ENCODE measurements at regions not wholly inside any gene's neighbourhood (a gene's known extent, or its start where the extent isn't known, plus 50 kb on each side); places are given as distances from the start of the nearest gene placed in this dataset.

DNA sequence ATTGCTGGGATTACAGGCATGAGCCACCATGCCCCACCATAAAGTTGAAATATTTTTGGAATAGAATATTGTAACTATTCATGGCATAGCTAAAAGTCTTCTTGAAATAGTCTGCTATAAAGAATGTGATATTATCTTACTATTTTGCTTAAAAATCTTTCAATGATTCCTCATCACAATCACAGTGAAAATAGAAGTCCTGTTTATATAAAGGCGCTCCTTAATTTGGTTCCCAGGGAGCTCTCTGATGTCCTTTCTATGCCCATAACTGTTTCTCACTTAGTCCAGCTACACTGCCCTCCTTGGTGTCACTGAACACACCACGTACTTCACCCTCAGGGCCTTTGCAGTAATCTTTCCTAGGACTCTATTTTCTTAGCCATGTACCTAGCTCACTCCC, 331.7 kb upstream of the GIMD1 start:
- DNase-seq (ENCODE audit: low read depth) = no peak
- no peaks in the 10 kb centered on the region for H3K36me3 ChIP-seq (ENCODE audit: control insufficient read depth, insufficient read depth, low read length)
- TF ChIP-seq CTCF (IDR thresholded peaks at IDR 0.05; ENCODE audit: insufficient read depth, low read length, poor library complexity, severe bottlenecking) = no peak
- H3K27me3 ChIP-seq (ENCODE audit: control insufficient read depth, insufficient read depth, low read length) = no peaks in the 10 kb centered on the region
- no peak overlapping the region for H3K4me3 ChIP-seq (ENCODE audit: low read depth, low read length)

DNA sequence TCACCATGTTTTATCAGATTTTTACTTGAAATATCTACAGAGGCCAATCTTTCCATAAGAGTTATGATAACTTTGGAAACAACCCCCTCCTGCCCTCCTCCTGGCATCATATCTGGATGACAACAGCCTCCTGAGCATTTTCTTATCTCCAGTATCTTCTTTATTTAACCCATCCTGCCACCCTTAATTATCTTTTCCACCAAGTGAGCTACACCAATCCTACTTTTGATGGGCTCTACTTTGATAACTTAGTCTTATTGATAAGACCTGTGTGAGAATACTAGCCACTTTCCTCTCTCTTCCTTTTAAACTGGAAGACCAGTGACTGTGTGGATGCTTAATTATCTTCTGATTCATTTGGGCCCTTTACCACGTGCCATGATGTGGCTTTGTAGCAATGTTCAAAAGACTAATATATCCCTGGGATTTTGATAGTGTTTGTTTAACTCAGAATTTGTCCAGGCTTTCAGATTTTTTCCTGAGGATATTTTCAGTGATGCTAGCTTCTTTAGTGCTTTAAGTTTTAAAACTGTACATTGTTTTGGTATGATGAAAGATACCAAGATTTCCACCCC, 330.1 kb upstream of the GIMD1 start:
- no peak overlapping the region for H3K4me3 ChIP-seq (ENCODE audit: low read depth, low read length)
- H3K36me3 ChIP-seq (ENCODE audit: control insufficient read depth, insufficient read depth, low read length) = no peaks in the 10 kb centered on the region
- DNase-seq (ENCODE audit: low read depth) = no peak
- no peak for TF ChIP-seq CTCF (IDR thresholded peaks at IDR 0.05; ENCODE audit: insufficient read depth, low read length, poor library complexity, severe bottlenecking)
- no peaks in the 10 kb centered on the region for H3K27me3 ChIP-seq (ENCODE audit: control insufficient read depth, insufficient read depth, low read length)

DNA sequence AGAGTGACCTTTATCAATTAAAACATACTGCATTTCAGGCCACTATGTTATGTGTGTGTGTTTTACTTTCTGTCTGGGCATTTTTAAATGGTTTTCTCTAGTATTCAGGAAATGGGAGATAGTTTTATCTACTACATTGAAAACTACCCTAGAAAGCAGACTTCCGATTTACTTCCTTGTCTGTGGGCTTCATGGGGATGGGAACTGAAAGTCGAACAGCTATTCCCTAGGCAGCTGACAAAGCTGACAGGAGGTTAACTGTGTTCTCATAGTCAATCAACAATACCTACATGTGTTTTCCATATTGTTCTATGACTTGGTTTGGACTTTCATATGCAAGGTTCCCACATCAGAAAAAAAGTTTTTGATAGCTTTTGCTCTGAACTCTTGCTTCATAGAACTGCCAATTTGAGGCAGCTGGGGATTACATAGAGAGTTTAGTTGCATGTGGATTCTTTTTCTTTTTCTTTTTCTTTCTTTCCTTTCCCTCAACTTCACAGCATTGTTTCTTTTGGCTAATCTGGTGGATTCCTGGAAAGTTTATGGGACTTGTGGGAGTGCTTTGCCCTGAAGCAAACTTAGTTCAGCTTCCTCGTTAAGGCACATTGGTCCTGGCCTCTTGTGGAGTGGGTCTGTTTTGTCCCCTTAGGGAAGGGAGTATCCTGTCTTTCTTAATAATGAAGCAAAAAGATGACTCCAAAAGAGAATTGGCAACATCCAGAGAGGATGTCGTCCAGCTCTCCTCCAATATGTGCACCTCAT, 327.1 kb upstream of the GIMD1 start:
- Histone ChIP-seq H3K27me3 (ENCODE audit: control insufficient read depth, insufficient read depth, low read length) (no peaks in the 10 kb centered on the region), H3K36me3 (ENCODE audit: control insufficient read depth, insufficient read depth, low read length) (no peaks in the 10 kb centered on the region), H3K4me3 (ENCODE audit: low read depth, low read length) (no peak overlapping the region)
- TF ChIP-seq CTCF (IDR thresholded peaks at IDR 0.05; ENCODE audit: insufficient read depth, low read length, poor library complexity, severe bottlenecking) = no peak
- DNase-seq (ENCODE audit: low read depth) = no peak

GRCh38 chr4:106694232-106694631, 325.7 kb upstream of the GIMD1 start:
- no peak for TF ChIP-seq CTCF (IDR thresholded peaks at IDR 0.05; ENCODE audit: insufficient read depth, low read length, poor library complexity, severe bottlenecking)
- no peaks in the 10 kb centered on the region for H3K36me3 ChIP-seq (ENCODE audit: control insufficient read depth, insufficient read depth, low read length)
- no peaks in the 10 kb centered on the region for H3K27me3 ChIP-seq (ENCODE audit: control insufficient read depth, insufficient read depth, low read length)
- DNase-seq (ENCODE audit: low read depth) = no peak
- H3K4me3 ChIP-seq (ENCODE audit: low read depth, low read length) = no peak overlapping the region

DNA sequence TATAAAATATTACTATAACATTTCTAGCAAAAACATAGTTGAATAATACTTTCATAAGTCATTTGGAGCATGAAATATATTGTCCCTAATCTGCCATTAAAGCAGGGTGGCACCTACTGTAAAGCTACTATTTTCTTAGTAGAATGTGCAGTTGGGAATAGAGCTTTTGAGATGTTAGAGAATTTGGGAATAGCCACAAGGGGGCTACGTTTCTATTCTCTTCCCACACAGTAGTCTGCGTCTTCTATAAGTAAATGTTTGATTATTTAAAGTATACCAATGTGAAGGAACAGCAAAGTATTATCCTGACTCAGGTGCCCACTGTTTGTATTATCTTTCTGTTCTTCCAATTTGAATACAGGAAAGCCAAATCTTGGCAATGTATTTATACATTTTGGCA, 323.2 kb upstream of the GIMD1 start:
- H3K27me3 ChIP-seq (ENCODE audit: control insufficient read depth, insufficient read depth, low read length) = no peaks in the 10 kb centered on the region
- H3K4me3 ChIP-seq (ENCODE audit: low read depth, low read length) = no peak overlapping the region
- H3K36me3 ChIP-seq (ENCODE audit: control insufficient read depth, insufficient read depth, low read length) = no peaks in the 10 kb centered on the region
- no peak for DNase-seq (ENCODE audit: low read depth)
- no peak for TF ChIP-seq CTCF (IDR thresholded peaks at IDR 0.05; ENCODE audit: insufficient read depth, low read length, poor library complexity, severe bottlenecking)

DNA sequence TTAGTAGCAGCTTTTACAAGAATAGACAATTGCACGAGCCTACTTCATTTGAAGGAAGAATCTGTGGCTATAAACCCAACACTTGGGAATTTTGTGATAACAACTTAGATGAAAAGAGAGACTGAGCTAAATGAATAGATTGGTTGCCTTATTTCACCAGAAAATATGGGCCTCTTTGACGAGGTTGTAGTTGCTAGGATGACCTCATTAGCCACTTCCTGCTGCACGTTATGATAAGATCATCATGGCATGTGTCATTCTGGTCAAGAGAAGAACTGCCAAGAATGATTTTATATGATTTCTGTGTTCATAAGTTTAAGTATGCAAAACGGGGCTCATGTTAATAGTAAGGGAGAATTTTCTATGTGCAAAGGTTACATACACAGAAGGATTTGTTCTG, 321.9 kb upstream of the GIMD1 start:
- peak; percentile 9 for DNase-seq (ENCODE audit: low read depth)
- H3K4me3 ChIP-seq (ENCODE audit: low read depth, low read length) = no peak overlapping the region
- no peaks in the 10 kb centered on the region for H3K36me3 ChIP-seq (ENCODE audit: control insufficient read depth, insufficient read depth, low read length)
- no peaks in the 10 kb centered on the region for H3K27me3 ChIP-seq (ENCODE audit: control insufficient read depth, insufficient read depth, low read length)
- TF ChIP-seq CTCF (IDR thresholded peaks at IDR 0.05; ENCODE audit: insufficient read depth, low read length, poor library complexity, severe bottlenecking) = no peak
